NCI-H226 (cell line): ENCODE measurements at regions not wholly inside any gene's neighbourhood (a gene's known extent, or its start where the extent isn't known, plus 50 kb on each side); places are given as distances from the start of the nearest gene placed in this dataset.
A peak's percentile ranks its signal among the peaks of the same experiment; 100 is the strongest.

Experiments used
- DNase-seq: peaks from one replicate; pipeline ENCODE4 v3.0.0-alpha.2; 2015

- no peak for DNase-seq
Observed at GRCh38 chr4:19698961-19699360, 552.7 kb upstream of the SLIT2 start.

DNA sequence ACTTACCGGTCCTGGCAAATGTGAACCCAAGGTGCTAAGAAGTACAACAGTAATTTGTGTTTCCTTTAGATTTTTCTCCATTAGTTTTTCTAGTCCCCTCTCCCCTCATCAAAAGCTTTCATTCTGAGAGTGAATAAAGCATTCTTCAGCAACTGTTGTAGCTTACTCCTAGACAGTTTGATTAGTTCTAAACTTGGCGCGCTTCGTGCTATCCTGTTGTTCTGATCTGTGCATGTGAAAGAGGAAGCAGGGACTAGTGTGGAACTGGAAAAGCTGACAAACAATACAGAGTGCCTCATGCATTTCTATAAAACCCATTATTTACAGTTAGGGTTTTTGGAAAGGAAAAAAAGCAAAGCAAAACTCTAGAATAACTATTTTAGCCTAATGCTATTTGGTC lies 556.9 kb upstream of the SLIT2 start:
- no peak for DNase-seq

- no peak for DNase-seq
Observed at GRCh38 chr4:19693936-19694570, 557.7 kb upstream of the SLIT2 start.

GRCh38 chr4:19689511-19689910 lies 562.2 kb upstream of the SLIT2 start:
- peak; percentile 44 for DNase-seq

- DNase-seq = no peak
Observed at GRCh38 chr4:19686456-19686855, 565.2 kb upstream of the SLIT2 start.

DNA sequence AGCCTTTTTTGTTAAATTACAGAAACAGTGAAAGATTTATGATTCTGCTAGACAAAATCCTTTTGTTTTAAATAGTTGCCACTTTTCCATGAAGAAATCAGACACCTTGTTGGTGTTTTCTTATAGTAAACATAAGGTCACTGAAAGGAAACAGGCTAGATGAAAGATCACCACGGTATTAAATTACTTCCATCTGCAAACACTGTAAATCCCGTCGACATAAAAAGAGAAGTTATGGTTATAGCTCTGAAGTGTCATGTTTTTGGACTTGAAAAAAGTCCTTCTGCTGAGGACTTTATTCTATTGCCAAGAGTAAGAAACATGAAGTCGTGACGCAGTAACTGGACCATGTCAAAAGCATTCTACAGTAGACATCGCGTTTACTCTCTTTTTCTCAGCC lies 567.6 kb upstream of the SLIT2 start:
- no peak for DNase-seq

- DNase-seq = no peak
Observed at GRCh38 chr4:19683426-19683825, 568.3 kb upstream of the SLIT2 start.

GRCh38 chr4:19677211-19677610 lies 574.5 kb upstream of the SLIT2 start:
- no peak for DNase-seq

- DNase-seq = no peak
Observed at GRCh38 chr4:19675172-19675811, 576.4 kb upstream of the SLIT2 start.

- DNase-seq = no peak
Observed at GRCh38 chr4:19659101-19659500, 592.6 kb upstream of the SLIT2 start.

- no peak for DNase-seq
Observed at GRCh38 chr4:19657856-19658255, 593.8 kb upstream of the SLIT2 start.

DNA sequence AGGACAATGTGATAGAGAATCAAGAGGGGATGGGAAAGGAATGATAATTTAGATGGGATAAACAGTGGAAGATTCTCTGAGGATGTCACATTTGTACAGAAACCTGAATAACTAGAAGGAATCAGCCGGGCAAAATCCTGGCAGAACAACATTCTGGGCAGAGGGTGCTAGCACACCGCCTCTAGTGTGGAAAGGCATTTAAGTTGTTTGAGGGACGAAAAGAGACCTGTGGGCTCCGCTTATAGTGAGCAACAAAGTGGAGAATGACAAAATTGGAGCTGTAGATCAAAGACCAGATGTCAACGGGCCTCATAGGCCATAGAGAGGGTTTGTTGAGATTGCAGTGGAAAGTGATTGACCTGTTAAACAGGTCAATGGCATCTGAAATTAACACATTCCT lies 596.0 kb upstream of the SLIT2 start:
- no peak for DNase-seq

- DNase-seq = no peak
Observed at GRCh38 chr4:19650903-19651864, 600.5 kb upstream of the SLIT2 start.

DNA sequence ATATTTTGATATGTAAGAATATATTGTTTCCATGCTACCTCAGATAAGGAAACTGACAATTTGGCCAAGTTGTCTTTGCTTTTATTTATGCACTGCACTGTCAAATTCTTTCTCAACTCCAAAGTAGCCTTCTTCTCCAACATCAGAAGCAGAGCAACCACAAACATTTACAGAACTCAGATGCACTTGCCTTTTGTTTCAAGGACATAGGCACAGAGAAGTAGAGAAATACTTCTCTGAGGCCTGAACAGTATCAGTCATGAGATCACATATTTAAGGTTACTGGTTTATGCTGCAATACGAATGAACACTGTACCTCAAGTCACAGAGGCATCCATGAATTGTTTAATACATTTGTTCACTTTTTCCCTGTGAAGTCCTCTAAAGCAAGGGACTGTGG lies 606.1 kb upstream of the SLIT2 start:
- no peak for DNase-seq

DNA sequence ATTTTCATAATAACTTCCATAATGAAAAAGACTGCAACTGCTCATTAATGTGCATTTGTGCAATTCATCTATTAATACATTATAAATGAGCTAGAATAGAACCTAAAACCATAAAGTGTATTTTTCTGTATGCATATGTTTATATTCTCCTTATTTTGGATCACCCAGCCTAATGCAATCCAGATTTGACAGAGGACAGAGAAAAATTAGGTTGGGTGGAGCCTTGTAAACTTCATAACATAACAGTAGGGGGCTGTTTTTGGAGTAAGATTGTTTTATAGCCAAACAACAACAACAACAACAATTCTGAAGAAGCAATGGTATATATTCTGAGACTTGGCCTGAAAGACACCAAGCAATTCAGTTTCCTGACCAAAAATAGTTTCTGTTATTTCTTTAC lies 615.3 kb upstream of the SLIT2 start:
- DNase-seq = no peak

- no peak for DNase-seq
Observed at GRCh38 chr4:19631814-19632213, 619.9 kb upstream of the SLIT2 start.

DNA sequence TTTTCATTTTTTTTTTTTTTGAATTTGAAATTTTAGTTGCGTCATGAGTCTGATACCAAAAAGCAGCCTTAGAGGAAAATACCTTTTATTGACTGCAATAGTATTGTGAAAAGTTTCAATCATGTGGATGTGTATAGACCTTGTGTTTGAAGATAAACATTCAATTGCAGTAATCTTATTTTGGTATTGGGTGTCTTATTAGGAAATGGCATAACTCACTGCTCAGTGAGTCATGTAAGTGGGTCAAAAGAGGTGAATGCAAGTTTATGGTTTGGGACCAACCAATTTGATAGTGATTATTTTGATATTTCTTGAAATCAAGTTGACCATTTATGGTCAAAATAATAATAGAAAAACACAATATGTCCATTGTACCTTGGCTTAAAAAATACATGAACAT lies 627.8 kb upstream of the SLIT2 start:
- DNase-seq = no peak

DNA sequence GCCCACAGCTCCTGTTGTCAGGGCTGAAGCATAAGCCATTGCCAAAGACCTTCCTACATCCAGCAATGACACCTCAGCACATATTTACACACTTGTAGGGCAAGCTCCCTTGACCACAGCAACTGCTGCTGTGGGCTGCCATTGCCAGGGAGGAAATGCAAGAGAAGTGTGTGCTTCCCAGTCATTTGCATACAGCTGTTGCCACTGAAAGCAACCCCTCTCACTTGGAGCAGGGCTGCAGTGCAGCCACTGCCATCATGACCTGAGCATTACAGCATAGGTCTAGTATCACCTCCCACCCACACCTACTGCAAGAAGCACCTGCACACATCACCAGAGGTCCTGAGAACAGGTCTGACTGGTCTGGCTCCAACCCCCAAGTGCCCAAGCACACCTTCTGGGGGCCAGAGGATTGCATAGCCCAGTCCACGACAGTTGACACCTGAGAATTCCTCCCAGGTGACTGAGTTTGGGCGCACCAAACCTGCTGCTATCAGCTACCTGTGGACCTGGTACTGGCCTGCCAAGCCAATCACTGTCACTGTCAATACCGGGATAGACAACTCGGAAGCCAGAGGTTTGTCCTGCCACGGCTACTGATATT lies 636.5 kb upstream of the SLIT2 start:
- DNase-seq = no peak

- DNase-seq = no peak
Observed at GRCh38 chr4:19614171-19614570, 637.5 kb upstream of the SLIT2 start.

DNA sequence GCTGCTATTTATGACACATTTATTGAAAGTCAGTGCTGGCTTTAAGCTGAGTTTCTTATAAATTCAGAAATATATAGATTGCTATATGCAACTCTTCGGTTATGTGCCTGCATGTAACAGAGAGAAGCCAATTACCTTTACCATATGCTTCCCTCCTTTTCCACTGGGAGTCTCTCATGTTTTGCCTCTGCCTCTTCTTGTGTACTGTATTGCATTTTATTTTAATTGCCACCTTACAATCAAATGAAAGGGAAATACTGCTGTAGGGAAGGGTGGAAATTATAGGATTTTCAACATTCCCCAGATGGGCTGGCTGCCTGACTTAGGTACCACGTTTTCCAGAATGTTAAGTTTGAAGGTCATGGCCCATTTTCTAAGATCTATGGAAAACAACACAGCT lies 655.4 kb upstream of the SLIT2 start:
- DNase-seq = no peak

GRCh38 chr4:19592391-19592790 lies 659.3 kb upstream of the SLIT2 start:
- no peak for DNase-seq

DNA sequence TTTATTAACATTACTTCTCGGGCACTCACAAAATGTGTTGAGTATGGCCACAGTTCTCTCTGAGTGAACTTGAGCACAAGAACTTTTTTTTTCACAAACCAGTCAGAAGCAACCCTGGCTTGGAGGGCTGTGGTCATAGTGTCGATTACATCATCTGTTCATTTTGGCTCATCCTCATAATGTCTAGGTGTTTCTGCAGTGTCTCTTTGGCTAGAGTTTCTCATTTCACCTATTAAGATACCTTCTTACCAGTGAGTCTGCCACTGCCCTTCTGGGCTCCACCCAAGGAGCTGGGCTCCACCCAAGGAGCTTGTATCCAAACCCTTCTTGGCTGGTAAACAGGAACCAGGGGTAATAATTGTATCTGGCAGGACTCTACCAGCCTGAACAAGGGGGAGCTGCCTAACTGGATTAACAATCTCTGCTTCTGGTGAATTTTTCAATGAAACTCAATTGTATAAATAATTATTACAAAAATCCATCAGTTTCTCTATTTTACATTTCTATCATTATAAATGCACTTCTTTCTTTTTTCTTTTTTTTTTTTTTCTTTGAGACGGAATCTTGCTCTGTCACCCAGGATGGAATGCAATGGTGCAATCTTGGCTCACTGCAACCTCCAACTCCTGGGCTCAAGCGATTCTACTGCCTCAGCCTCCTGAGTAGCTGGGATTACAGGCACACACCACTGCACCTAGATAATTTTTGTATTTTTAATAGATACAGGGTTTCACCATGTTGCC lies 667.7 kb upstream of the SLIT2 start:
- peak; percentile 26 for DNase-seq

GRCh38 chr4:19580095-19580494 lies 671.6 kb upstream of the SLIT2 start:
- DNase-seq = no peak
